OCI-LY1 (cell line): ENCODE measurements at regions not wholly inside any gene's neighbourhood (a gene's known extent, or its start where the extent isn't known, plus 50 kb on each side); places are given as distances from the start of the nearest gene placed in this dataset.
"Not testable (repeated sequence)": the region's sequence is repeated elsewhere in the genome, so short reads cannot be mapped to it uniquely, and the experiment has no call there.

ENCODE experiments used
- CTCF ChIP-seq: fragments of 200-600 bp; sonication (generic), shearing (Covaris generic); IDR thresholded peaks from 2 replicates; pipeline ENCODE4 v1.5.1; 2017; ENCODE audit warnings: mild to moderate bottlenecking, antibody characterized with exemption, low read length, moderate library complexity, mixed read lengths
- EZH2 ChIP-seq: fragments of 200-600 bp; sonication (generic), shearing (Covaris generic); IDR thresholded peaks from 2 replicates; pipeline ENCODE4 v1.8.0; 2017; ENCODE audit warnings: borderline replicate concordance, mixed run types, mild to moderate bottlenecking, antibody characterized with exemption, low read length, moderate library complexity, mixed read lengths

DNA sequence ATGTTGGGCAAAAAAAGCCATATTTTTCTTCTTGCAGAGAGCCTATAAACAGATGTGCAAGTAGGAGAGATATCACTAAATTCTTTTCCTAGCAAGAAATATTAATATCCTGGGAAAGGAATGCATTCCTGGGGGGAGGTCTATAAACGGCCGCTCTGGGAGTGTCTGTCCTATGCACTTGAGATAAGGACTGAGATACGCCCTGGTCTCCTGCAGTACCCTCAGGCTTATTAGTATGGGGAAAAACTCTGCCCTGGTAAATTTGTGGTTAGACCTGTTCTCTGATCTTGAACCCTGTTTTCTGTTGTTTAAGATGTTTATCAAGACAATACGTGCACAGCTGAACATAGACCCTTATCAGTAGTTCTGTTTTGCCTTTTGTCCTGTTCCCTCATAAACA lies 177.8 kb upstream of the PAQR3 start:
- TF ChIP-seq CTCF, EZH2: not testable (repeated sequence)
